ENCODE measurements at regions not wholly inside any gene's neighbourhood (a gene's known extent, or its start where the extent isn't known, plus 50 kb on each side); places are given as distances from the start of the nearest gene placed in this dataset.

- no peak for DNase-seq
Measured at GRCh38 chr6:77979204-77979603, 326.4 kb downstream of the MEI4 start.

GRCh38 chr6:77986380-77987034 is 333.7 kb downstream of the MEI4 start:
- DNase-seq: no peak

GRCh38 chr6:77987035-77987384 is 334.2 kb downstream of the MEI4 start:
- DNase-seq: no peak

GRCh38 chr6:78010130-78010529 is 357.3 kb downstream of the MEI4 start:
- DNase-seq: no peak

- DNase-seq: no peak
Measured at GRCh38 chr6:78020586-78020985, 367.7 kb downstream of the MEI4 start.

GRCh38 chr6:78025502-78025901 is 372.7 kb downstream of the MEI4 start:
- no peak for DNase-seq

DNA sequence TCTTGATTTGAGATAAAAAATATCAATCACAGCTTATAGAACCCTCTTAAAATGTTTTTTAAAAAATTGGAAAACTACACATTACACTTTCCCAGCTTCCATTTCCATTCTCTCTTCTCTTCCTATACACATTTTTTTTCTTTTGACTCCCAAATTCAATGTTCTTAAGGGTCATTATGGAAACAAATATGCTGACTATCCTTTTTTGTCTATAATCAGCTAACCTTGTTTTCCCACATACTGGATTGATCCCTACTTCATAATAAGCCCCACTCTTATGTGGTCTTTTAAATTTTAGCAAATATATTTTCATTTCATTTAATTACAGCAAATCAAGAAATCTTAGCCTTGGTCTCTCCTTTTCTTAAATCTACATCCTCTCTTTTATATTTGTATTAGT is 378.4 kb downstream of the MEI4 start:
- DNase-seq: no peak

DNA sequence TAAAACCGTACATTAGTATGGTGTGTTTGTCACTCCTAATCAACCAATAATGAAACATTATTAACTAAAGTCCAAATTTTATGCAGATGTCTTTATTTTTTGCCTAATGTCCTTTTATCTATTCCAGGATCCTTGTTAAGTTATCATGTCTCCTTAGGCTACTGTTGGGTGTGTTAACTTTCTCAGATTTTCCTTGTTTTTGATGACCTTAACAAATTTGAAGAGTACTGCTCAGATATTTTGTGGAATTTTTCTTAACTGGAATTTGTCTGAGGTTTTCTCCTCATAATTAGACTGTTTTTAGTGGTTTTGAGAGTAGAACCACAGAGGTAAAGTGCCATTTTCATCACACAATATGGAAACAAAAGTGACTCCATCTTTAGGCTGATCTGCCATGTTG is 406.3 kb downstream of the MEI4 start:
- no peak for DNase-seq

- no peak for DNase-seq
Measured at GRCh38 chr6:78062993-78063392, 410.2 kb downstream of the MEI4 start.

DNA sequence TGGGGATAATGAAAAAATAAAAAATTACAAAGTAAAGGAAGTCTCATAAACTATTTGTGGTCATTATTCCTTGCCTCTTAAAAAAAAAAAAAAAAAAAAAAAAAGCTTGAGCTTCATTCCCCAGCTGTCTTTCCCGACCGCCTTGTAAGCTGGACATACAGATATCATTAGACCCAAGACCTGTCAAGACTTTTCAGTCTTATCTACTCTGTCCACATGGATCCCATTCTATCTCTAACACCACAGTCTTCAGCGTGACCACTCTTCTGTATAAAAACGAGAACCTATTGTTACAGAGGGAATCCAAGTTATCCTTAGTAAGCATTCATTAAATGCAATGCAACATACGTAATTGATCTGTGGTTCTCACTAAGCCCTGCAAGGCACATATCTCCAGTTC is 423.5 kb downstream of the MEI4 start:
- DNase-seq: no peak

GRCh38 chr6:78089531-78089930 is 436.7 kb downstream of the MEI4 start:
- DNase-seq: no peak

DNA sequence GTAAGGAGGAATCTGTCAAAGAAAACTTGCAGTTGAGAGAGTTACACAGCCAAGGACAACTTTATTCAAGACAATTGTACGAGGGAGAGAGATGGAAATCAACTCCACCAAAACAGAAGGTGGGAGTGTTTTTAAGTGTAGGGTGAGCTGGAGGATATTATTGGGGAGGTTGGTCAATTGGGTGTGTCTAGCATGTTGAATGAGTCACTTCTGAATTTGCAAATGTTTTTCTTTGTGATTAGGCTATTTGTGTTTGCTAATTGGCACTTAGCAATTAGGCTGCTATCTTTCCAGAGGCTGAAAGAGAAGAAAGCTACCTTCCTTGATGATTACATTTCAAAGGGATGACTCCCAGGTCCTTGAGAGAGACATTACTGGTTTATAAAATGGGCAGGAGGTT is 441.1 kb downstream of the MEI4 start:
- DNase-seq: no peak

DNA sequence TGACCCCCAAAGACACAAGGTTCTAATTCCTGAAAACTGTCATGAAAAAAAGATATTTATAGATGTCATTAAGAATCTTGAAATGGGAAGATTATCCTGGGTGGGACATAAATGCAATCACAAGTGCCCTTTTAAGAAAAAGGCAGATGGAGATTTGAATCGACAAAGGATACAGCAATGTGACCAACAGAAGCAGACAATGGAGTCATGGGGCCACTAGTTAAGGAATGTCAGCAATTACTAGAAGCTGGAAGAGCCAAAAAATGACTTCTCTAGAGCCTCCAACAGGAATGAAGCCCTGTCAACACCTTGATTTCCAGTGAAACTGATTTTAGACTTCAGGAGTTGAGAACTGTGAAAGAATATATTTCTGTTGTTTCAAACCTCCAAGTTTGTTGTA is 448.5 kb downstream of the MEI4 start:
- no peak for DNase-seq

- no peak for DNase-seq
Measured at GRCh38 chr6:78110641-78111040, 457.8 kb downstream of the MEI4 start.

DNA sequence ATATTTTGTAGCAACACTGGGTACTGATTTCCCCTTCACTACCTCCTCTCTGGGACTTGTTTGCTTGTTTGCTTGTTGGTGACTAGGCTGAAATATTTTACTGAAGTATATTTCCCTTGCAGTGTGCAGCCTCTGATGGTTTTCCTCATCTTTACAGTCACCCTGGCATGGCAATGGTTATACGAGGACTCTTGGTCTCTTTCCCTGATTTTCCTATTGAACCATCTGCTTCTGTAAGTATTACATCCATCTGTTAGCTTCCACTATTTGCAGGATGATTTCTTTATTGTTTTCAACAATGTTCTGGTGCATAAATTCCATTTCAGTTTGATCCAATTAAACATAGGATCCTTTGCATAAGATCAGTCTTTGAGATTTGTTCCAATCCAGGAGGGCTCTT is 465.1 kb downstream of the MEI4 start:
- DNase-seq: no peak

DNA sequence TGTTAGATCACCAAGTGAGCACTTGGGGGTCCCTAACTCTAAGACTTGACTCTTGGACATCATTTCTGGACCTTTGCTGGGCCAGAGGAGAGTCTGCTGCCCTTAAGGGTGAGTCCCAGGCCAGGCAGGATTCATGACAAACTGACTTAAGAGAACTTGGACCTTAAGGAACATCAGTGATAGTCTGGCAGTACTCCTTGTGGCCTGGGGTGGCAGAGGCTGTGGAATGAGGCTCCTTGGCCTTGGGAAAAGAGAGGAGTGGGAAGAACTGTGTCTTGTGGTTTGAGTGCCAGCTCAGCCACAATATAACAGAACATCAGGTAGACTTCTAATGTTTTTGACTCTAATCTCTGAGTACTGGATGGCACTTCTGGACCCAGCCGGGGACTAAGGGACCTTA is 478.7 kb downstream of the MEI4 start:
- DNase-seq: no peak

DNA sequence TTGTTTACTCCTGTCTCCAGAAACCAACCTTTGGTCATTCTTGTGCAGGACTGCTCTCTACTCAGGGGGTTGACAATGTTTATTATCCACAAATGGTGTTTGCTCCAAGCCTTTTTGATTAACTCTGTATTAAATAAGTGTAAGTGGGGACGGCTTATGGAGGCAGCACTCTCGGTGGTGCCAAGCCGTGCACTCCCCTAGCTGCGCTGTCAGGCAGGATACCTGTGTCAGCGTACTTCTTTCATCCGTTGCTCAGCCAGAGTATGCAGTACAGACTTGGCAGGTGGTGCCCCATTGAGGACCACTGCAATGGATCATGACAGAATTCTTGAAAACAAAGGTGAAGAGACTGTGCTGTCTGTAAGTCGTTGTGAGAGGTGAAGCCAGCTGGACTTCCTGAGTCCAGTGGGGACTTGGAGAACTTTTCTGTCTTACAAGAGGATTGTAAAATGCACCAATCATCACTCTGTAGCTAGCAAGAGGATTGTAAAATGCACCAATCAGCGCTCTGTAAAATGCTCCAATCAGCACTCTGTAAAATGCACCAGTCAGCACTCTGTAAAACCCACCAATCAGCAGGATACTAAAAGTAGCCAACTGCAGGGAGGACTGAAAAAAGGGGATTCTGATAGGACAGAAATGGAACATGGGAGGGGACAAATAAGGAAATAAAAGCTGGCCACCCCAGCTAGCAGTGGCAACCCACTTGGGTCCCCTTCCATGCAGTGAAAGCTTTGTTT is 480.0 kb downstream of the MEI4 start:
- no peak for DNase-seq

GRCh38 chr6:78150425-78150824 is 497.6 kb downstream of the MEI4 start:
- no peak for DNase-seq

- DNase-seq: no peak
Measured at GRCh38 chr6:78153976-78154375, 501.1 kb downstream of the MEI4 start.

DNA sequence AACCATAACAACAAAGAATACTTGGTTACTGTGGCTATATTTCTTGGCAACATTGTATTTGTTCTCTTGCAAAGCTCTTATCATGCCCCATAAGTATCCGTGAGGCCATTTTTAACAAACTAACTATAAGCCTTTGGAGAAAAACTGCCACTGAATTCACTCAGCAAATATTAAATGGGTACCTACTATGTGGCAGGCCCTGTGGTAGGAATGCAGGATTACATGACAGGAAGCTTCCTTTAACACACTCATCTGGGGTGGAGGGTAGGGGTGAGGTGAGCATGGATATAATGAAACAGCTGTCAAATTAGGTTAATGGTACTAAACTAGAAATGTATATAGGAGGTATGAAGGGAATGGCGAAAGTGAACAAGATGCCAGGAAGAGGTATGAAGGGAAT is 504.8 kb downstream of the MEI4 start:
- DNase-seq: no peak

DNA sequence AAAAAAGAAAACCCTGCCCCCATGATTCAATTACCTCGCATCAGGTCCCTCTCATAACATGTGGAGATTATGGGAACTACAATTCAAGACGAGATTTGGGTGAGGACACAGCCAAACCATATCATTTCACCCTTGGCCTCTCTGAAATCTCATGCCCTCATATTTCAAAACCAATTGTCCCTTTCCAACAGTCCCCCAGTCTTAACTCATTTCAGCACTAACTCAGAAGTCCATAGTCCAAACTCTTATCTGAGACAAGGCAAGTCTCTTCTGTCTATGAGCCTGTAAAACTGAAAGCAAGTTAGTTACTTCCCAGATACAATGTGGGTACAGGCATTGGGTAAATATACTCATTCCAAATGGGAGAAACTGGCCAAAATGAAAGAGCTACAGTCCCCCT is 536.1 kb downstream of the MEI4 start:
- no peak for DNase-seq

- no peak for DNase-seq
Measured at GRCh38 chr6:78192057-78192456, 539.2 kb downstream of the MEI4 start.

GRCh38 chr6:78199044-78199443 is 546.2 kb downstream of the MEI4 start:
- DNase-seq: no peak

- DNase-seq: no peak
Measured at GRCh38 chr6:78222226-78222625, 569.4 kb downstream of the MEI4 start.

GRCh38 chr6:78231002-78231401 is 578.2 kb downstream of the MEI4 start:
- no peak for DNase-seq
